ELF-1 (cell line): ENCODE measurements at regions not wholly inside any gene's neighbourhood (a gene's known extent, or its start where the extent isn't known, plus 50 kb on each side); places are given as distances from the start of the nearest gene placed in this dataset.

Experiments used
- DNase-seq: peaks from one replicate; pipeline ENCODE4 v3.0.0-alpha.2; 2016; ENCODE audit warnings: low read depth, low spot score

DNA sequence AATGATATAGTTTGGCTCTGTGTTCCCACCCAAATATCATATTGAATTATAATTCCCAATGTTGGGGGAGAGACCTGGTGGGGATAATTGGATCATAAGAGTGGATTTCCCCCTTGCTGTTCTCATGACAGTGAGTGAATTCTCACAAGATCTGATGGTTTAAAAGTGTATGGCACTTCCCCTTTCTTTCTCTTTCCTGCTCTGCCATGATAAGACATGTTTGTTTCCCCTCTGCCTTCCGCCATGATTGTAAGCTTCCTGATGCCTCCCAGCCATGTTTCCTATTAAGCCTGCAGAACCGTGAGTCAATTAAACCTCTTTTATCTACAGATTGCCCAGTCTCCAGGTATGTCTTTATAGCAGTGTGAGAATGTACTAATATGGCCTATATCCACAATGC, 126.7 kb upstream of the GMNC start:
- DNase-seq: no peak

DNA sequence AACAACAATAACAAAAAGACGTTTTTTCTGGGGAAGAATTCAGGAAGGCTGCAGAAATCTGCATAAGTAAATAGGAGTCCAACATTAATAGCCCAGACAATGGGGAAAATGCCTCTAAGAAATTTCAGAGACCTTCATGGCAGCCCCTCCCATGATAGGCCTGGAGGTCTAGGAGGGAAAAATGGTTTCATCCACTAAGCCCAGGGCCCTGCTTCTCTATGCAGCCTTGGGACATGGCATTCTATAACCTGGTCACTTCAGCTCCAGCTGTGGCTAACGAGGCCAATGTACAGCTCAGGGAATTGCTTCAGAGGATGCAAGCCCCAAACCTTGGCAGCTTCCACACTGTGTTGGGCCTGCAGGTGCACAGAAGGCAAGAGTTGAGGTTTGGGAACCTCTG, 125.6 kb upstream of the GMNC start:
- no peak for DNase-seq

DNA sequence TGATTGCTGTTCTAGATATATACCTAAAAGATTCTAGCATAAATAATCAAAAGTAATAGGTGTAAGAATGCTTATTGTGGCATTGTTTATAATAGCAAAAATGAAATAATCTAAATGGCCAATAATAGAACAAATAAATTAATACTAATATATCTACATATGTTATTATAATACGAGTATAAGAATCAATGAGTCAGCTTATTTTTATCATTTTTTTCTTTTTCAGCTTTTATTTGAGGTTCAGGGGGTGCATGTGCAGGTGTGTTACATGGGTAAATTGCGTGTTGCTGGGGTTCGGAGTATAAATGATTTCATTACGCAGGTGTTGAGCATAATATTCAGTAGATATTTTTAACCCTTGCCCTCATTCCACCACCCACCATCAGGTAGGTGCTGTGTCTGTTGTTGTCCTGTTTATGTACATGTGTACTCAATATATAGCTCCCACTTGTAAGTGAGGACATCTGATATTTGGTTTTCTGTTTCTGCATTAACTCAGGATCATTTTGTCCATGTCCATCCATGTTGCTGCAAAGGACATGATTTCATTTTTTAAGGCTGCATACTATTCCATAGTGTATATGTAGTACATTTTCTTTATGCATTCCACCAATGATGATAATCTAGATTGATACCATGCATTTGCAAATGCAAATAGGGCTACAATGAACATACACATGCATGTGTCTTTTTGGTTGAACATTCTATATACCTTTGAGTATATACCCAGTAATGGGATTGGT, 122.2 kb upstream of the GMNC start:
- DNase-seq: no peak

DNA sequence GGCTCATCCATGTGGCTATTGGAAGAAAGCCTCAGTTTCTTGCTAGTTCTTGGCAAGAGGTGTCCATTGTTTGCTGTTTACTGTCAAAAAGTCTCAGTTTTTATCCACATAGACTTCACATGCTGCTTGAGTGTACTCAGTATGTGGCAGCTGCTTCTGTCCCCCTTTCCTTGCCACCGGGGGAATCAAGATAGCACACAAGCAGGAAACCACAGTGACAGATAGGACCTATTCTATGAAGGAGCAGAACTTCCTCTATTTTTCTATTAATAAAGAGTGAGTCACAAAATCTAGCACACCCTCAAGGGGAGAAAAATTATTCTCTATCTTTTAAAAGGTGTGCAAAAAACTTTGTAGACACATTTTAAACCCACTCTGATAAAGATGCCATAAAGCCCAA, 121.4 kb upstream of the GMNC start:
- no peak for DNase-seq

DNA sequence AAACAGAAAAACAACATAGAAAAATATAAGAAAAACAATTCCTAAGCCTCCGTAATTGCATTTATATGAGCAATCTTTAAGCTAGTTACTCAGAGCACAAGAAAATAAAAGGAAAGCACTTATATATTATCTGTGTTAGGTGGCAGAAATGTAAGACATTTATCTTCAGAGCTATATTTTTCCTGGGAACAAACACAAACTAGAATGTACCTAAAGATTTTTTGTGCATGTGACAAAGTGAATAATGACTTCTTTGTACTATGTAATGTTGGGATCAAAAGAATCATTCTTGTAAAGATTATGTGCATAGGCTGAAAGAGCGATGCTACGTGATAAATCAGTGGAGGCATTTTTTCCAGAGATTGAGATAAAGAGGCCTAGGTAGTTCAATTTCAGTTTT, 111.3 kb upstream of the GMNC start:
- DNase-seq: no peak

DNA sequence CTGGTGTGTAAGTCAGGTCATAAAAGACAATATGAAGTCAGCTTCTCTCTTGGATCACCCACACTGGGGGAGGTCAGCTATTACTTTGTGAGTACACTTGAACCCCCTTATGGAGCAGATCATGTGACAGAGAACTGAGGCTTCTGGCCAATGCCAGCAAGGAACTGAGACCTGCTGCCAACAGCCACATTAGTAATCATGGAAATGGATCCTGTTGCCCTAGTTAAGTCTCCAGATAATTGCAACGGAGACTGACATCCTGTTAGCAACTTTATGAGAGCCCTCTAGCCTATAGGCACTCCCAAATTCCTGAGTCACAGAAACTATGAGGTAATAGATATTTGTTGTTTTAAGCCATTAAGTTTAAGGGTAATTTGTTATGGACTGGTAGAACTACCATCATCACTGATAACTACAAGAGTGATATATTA, 110.4 kb upstream of the GMNC start:
- no peak for DNase-seq

DNA sequence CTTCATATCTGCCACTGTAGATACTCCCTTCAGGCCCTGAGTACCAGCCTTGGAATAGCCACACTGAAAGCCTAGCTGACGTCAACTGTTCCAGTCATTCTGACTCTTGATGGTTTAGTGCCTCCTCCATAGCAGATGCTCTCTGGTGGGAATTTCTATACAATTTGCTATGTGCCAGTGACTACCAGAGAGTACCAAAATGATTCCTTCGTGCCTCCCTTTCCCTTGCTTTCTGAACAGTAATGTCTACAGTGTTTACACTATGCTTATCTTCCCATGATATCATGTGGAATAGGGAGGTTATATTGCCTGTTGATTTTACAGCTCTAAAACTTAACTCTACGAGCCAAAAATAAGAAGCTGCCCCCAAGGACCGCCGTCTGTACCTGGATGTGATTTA, 109.7 kb upstream of the GMNC start:
- no peak for DNase-seq

DNA sequence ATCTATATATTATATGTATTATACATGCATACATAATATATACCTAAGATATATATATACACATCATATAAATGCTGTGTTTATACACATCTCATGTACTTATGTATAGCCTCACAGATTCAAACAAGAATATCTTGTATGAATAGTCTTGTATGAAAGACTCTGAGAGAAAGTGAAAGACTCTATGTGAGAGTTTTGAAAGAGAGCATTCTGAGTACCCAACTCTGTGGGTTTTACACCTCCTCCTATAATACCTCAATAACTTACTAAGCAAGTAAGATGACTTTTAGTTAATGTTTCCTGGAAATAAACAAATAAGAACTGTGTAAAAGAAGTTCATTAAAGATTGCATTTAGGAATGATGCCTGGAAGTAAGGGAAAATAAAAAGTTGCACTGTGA, 108.1 kb upstream of the GMNC start:
- no peak for DNase-seq

DNA sequence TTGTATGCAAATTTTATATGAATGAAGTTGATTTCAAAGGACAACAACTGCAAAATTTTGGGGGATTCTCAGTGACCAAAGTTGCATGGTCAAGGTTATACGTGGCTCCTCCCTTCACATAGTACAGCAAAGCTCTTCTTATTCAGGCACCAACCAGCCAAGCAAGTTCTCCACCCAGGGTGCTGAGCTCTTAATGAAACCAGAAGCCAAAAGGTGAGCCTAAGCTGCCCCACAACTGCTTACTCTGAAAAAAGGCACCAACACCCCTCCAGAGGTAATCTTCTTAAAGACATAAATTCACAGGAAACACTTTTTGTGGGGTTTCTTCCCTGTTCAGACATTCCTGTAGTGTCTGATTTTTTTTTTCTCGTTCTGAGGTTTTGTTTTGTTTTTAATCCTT, 106.1 kb upstream of the GMNC start:
- peak; percentile 17 for DNase-seq

DNA sequence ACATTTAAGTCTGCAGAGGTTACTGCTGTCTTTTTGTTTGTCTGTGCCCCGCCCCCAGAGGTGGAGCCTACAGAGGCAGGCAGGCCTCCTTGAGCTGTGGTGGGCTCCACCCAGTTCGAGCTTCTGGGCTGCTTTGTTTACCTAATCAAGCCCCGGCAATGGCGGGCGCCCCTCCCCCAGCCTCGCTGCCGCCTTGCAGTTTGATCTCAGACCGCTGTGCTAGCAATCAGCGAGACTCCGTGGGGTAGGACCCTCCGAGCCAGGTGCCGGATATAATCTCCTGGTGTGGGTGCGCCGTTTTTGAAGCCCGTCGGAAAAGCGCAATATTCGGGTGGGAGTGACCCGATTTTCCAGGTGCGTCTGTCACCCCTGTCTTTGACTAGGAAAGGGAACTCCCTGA, 102.4 kb upstream of the GMNC start:
- peak; percentile 47 for DNase-seq

DNA sequence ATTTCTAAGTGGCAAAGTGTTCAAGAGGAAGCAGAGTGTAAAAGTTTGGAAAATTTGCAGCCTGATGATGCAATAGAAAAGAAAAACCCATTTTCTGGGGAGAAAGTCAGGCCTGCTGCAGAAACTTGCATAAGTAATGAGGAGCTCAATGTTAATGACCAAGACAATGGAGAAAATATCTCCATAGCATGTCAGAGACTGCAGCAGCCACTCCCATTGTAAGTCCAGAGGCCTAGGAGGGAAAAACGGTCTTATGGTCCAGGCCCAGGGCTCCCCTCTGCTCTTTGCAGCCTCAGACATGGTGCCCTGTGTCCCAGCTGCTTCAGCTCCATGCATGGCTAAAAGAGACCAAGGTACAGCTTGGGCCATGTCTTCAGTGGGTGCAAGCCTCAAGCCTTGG, 96.6 kb upstream of the GMNC start:
- no peak for DNase-seq

DNA sequence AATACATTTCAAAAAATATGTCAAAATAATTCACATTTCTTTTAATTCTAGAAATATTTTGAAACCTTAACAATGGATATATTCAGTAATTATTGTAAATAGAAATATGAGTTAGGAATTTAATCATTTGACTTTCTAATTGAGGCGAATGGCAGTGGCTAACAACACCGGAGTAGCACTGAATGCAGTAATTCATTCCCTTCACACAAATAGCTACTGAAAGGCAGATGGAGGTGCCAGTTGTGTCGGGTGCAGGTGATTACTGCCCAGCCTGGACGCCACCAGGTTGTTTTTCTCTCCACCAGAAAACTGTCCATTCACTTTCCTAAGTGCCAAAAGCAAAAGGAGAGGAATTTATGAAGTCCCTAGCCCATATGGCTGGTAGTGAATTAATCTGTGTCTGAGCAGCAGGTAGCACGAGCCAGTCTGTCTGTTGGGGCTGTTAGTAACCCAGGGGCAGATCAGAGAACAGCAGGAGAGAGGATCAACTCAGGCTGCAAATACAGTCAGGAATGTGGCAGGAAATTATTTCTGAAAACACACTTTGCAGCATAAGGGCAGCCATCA, 79.3 kb upstream of the GMNC start:
- no peak for DNase-seq

DNA sequence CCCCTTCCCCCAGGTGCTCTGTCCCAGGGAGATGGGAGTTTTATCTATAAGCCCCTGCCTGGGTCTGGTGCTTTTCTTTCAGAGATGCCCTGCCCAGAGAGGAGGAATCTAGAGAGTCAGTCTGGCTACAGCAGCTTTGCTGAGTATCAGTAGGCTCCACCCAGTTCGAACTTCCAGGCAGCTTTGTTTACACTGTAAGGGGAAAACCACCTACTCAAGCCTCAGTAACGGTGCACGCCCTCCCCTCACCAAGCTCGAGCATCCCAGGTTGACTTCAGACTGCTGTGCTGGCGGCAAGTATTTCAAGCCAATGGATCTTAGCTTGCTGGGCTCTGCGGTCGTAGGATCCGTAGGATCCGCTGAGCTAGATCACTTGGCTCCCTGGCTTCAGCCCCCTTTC, 72.1 kb upstream of the GMNC start:
- peak; percentile 62 for DNase-seq

DNA sequence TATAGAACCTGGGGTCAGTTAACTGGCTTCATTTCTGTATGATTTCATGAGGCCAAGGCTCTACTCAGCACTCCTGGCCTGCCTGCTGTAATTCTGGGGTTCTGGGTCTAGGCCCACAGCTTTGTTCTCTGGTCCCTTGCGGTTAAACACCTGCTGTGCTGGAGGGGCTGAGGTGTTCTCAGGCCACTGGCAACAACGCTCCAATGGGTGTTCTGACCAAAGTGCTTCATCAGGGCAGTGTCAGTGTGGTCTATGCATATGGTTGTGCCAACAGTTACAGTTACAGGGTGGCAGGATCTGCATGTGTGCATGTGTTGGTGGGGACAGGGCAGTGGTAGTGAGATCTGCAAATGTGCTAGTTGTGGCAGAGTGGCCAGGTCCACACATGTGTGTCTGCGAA, 64.1 kb upstream of the GMNC start:
- DNase-seq: no peak

DNA sequence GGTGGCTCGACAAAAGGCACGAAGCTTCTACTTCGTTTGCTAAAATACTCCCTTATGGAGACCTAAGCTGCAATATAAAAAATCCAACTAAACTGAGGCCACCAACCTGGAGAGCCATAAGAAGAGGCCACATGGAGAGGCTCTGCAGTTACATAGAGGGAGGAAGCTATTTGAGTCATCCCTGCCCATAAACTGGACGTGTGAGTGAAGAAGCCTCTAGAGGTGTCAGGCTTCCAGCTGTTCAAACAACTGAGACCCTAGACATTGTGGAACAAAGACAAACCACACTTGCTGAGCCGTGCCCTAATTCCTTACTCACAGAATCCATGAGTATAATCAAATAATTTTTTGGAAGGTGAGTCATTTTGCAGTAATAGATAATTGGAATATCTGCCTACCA, 50.2 kb upstream of the GMNC start:
- peak; percentile 1 for DNase-seq
